HG02763 (cell line): ENCODE measurements at regions not wholly inside any gene's neighbourhood (a gene's known extent, or its start where the extent isn't known, plus 50 kb on each side); places are given as distances from the start of the nearest gene placed in this dataset.
"Not testable (repeated sequence)": the region's sequence is repeated elsewhere in the genome, so short reads cannot be mapped to it uniquely, and the experiment has no call there.

Experiments
- ATAC-seq: cut with Tn5 transposase; IDR thresholded peaks from one replicate; pipeline ENCODE4 v1.9.1; 2021; ENCODE audit warnings: mild to moderate bottlenecking, moderate library complexity; ENCODE audit not compliant: unreplicated experiment

GRCh38 chr4:20062054-20062453, 189.7 kb upstream of the SLIT2 start:
- ATAC-seq, result no peak

GRCh38 chr4:20050768-20051167, 200.9 kb upstream of the SLIT2 start:
- ATAC-seq, result no peak

GRCh38 chr4:20049889-20050288, 201.8 kb upstream of the SLIT2 start:
- no peak for ATAC-seq

- ATAC-seq, result no peak
These were observed 204.6 kb upstream of the SLIT2 start for GRCh38 chr4:20046931-20047677.

GRCh38 chr4:20046179-20046578, 205.5 kb upstream of the SLIT2 start:
- no peak for ATAC-seq

GRCh38 chr4:20044966-20045365, 206.7 kb upstream of the SLIT2 start:
- ATAC-seq, result no peak

GRCh38 chr4:20044502-20044911, 207.2 kb upstream of the SLIT2 start:
- no peak for ATAC-seq

- ATAC-seq, result no peak
These were observed 207.7 kb upstream of the SLIT2 start for GRCh38 chr4:20043991-20044390.

GRCh38 chr4:20042769-20043168, 208.9 kb upstream of the SLIT2 start:
- no peak for ATAC-seq

- no peak for ATAC-seq
These were observed 209.8 kb upstream of the SLIT2 start for GRCh38 chr4:20041839-20042407.

GRCh38 chr4:20037745-20038144, 214.0 kb upstream of the SLIT2 start:
- no peak for ATAC-seq

- ATAC-seq, result no peak
These were observed 221.6 kb upstream of the SLIT2 start for GRCh38 chr4:20030108-20030507.

- no peak for ATAC-seq
These were observed 223.1 kb upstream of the SLIT2 start for GRCh38 chr4:20028645-20029044.

GRCh38 chr4:20026456-20026855, 225.2 kb upstream of the SLIT2 start:
- ATAC-seq, result no peak

GRCh38 chr4:20022471-20022870, 229.2 kb upstream of the SLIT2 start:
- ATAC-seq, result no peak

- no peak for ATAC-seq
These were observed 231.6 kb upstream of the SLIT2 start for GRCh38 chr4:20020056-20020455.

GRCh38 chr4:20019310-20020015, 232.2 kb upstream of the SLIT2 start:
- no peak for ATAC-seq

GRCh38 chr4:20017777-20018115, 234.0 kb upstream of the SLIT2 start:
- ATAC-seq, result no peak

- no peak for ATAC-seq
These were observed 234.5 kb upstream of the SLIT2 start for GRCh38 chr4:20017070-20017776.

- no peak for ATAC-seq
These were observed 236.0 kb upstream of the SLIT2 start for GRCh38 chr4:20015636-20016224.

GRCh38 chr4:20003836-20004558, 247.7 kb upstream of the SLIT2 start:
- ATAC-seq, result not testable (repeated sequence)
